ENCODE measurements at regions not wholly inside any gene's neighbourhood (a gene's known extent, or its start where the extent isn't known, plus 50 kb on each side); places are given as distances from the start of the nearest gene placed in this dataset.

DNA sequence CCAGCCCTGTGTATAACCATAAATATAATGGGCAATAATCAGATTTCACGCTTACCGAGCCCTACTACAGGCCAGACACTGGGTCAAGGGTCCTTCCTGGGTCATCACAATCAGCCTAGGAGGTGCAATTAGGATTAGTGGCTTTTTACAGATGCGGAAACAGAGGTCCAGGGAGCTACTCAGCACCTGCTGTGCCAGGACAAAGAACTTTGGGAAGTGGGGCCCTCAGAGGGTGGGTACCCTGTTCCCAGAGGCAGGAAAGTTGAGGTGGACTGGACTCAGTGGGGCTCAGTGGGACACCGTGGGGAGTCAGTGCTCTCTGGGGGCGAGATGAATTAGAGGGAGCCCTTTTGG, 77.2 kb downstream of the CEBPB start:
- no peak for TF ChIP-seq CTCF (IDR thresholded peaks at IDR 0.05)
- no peak for TF ChIP-seq POLR2AphosphoS5 (IDR thresholded peaks at IDR 0.05)
- no peak for TF ChIP-seq EP300 (IDR thresholded peaks at IDR 0.05)
- TF ChIP-seq POLR2A (IDR thresholded peaks at IDR 0.05; ENCODE audit: low read depth): no peak

Measured in esophagus muscularis mucosa (tissue), 4 donors.